Mammary epithelial cell (primary cell): ENCODE measurements at regions not wholly inside any gene's neighbourhood (a gene's known extent, or its start where the extent isn't known, plus 50 kb on each side); places are given as distances from the start of the nearest gene placed in this dataset.

Experiments used
- EZH2 ChIP-seq: IDR thresholded peaks from 2 replicates; pipeline ENCODE4 v1.6.1; 2012; ENCODE audit warnings: low read length, inconsistent platforms, borderline replicate concordance
- TF ChIP-seq, protein P1 (sequence below), 2 donors: IDR thresholded peaks in 1 of 2; conservative IDR thresholded peaks in 1 of 2; 2 replicates each; pipeline ENCODE4 v1.5.1; 2011 to 2012; ENCODE audit warnings: inconsistent platforms in 2 of 2, low read length in 2 of 2, mild to moderate bottlenecking in 2 of 2, control low read depth in 1 of 2, low read depth in 1 of 2; ENCODE audit not compliant: insufficient read depth in 1 of 2; ENCODE audit errors: extremely low read depth in 1 of 2

DNA sequence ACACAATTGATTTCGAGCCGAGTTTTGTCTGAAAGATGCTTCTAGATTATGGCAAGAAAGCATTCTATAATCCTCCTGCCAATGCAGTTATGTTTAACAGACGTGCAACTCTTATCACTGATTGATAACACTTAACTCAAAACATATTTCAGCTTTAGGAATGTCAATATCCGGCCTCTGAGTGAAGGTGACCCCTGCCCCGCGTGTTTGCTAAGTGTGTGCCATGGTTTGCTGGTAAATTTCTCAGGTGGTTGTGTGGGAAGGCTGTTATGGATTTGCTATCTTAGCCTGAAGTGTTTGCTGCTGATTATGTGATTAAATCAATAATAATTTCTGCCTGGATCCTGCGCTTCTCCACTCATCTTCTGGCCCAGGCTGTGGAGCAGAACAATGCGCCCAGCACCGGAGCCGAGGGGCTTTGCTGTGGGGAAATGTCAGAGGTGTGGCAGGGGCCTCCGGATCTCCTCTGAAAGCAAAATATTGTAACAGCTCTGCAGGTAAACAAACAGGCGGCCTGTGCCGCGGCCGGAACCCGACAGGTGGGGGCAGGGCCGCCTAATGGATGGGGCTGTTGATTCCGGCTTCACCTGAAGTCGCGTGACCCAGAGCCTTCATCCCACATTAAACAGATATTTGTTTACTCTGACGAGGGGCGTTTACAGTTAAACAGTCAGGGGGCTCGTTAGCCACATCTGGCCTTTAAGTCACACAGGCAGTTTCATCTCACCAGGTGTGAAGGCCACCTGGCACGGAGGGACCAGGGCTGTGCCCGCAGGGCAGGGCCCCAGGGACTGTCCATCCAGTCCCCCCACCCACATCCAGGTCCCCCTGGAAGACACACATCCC, 210.7 kb upstream of the SALL3 start:
- TF ChIP-seq, protein P1, sequence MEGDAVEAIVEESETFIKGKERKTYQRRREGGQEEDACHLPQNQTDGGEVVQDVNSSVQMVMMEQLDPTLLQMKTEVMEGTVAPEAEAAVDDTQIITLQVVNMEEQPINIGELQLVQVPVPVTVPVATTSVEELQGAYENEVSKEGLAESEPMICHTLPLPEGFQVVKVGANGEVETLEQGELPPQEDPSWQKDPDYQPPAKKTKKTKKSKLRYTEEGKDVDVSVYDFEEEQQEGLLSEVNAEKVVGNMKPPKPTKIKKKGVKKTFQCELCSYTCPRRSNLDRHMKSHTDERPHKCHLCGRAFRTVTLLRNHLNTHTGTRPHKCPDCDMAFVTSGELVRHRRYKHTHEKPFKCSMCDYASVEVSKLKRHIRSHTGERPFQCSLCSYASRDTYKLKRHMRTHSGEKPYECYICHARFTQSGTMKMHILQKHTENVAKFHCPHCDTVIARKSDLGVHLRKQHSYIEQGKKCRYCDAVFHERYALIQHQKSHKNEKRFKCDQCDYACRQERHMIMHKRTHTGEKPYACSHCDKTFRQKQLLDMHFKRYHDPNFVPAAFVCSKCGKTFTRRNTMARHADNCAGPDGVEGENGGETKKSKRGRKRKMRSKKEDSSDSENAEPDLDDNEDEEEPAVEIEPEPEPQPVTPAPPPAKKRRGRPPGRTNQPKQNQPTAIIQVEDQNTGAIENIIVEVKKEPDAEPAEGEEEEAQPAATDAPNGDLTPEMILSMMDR (conservative IDR thresholded peaks at IDR 0.05 in 1 of 2, IDR thresholded peaks at IDR 0.05 in 1 of 2; ENCODE audit: extremely low read depth in 1 of 2, insufficient read depth in 1 of 2, low read depth in 1 of 2, low read length in 2 of 2): no peak
- no peak for TF ChIP-seq EZH2
